ENCODE measurements at regions not wholly inside any gene's neighbourhood (a gene's known extent, or its start where the extent isn't known, plus 50 kb on each side); places are given as distances from the start of the nearest gene placed in this dataset.

- TF ChIP-seq CTCF (IDR thresholded peaks at IDR 0.05; ENCODE audit: low read depth, low read length), result no peak
- H3K4me3 ChIP-seq (ENCODE audit: low read depth, low read length), result no peak overlapping the region
These were observed 156.6 kb upstream of the NLRP1 start for GRCh38 chr17:5740937-5741336.

GRCh38 chr17:5741810-5742209 is 157.5 kb upstream of the NLRP1 start:
- H3K4me3 ChIP-seq (ENCODE audit: low read depth, low read length), result no peak overlapping the region
- no peak for TF ChIP-seq CTCF (IDR thresholded peaks at IDR 0.05; ENCODE audit: low read depth, low read length)

- H3K4me3 ChIP-seq (ENCODE audit: low read depth, low read length), result no peak overlapping the region
- no peak for TF ChIP-seq CTCF (IDR thresholded peaks at IDR 0.05; ENCODE audit: low read depth, low read length)
These were observed 161.0 kb upstream of the NLRP1 start for GRCh38 chr17:5745111-5745813.

GRCh38 chr17:5747276-5747675 is 163.0 kb upstream of the NLRP1 start:
- no peak for TF ChIP-seq CTCF (IDR thresholded peaks at IDR 0.05; ENCODE audit: low read depth, low read length)
- H3K4me3 ChIP-seq (ENCODE audit: low read depth, low read length), result no peak overlapping the region

GRCh38 chr17:5747964-5748363 is 163.7 kb upstream of the NLRP1 start:
- no peak for TF ChIP-seq CTCF (IDR thresholded peaks at IDR 0.05; ENCODE audit: low read depth, low read length)
- H3K4me3 ChIP-seq (ENCODE audit: low read depth, low read length), result no peak overlapping the region

- no peak for TF ChIP-seq CTCF (IDR thresholded peaks at IDR 0.05; ENCODE audit: low read depth, low read length)
These were observed 169.1 kb upstream of the NLRP1 start for GRCh38 chr17:5753421-5753820.

GRCh38 chr17:5757314-5757907 is 173.1 kb upstream of the NLRP1 start:
- no peak overlapping the region for H3K4me3 ChIP-seq (ENCODE audit: low read depth, low read length)

More at GRCh38 chr17:5753421-5753820, 169.1 kb upstream of the NLRP1 start:
- no peak overlapping the region for H3K4me3 ChIP-seq (ENCODE audit: low read depth, low read length)

More at GRCh38 chr17:5757314-5757907, 173.1 kb upstream of the NLRP1 start:
- TF ChIP-seq CTCF (IDR thresholded peaks at IDR 0.05; ENCODE audit: low read depth, low read length), result no peak

Data from WI38 (cell line).